Natural killer cell treated with Interleukin-12 subunit alpha and Interleukin-12 subunit beta and Interleukin-15 and Interleukin-18, amount 100 ng/mL, for 72 hours (primary cell): ENCODE measurements at regions not wholly inside any gene's neighbourhood (a gene's known extent, or its start where the extent isn't known, plus 50 kb on each side); places are given as distances from the start of the nearest gene placed in this dataset.
"Not testable (repeated sequence)": the region's sequence is repeated elsewhere in the genome, so short reads cannot be mapped to it uniquely, and the experiment has no call there.

Source experiments
- ATAC-seq, 2 donors: fragments of 150-1000 bp; cut with Tn5 transposase in 1 of 2; sonication (Bioruptor Pico), chemical (Tn5 transposase) in 1 of 2; 2 replicates each; pipeline ENCODE4 v1.10.0; 2021
- DNase-seq: peaks from one replicate; pipeline ENCODE4 v3.0.0; 2022; ENCODE audit warnings: low spot score
- H3K27ac Mint-ChIP-seq, 2 donors: 1 replicate in 1 of 2; 2 replicates in 1 of 2; pipeline ENCODE4 v1.8.0; 2022; ENCODE audit warnings: mixed read lengths in 2 of 2, mild to moderate bottlenecking in 1 of 2, moderate library complexity in 1 of 2
- H3K27me3 Mint-ChIP-seq, 2 donors: 1 replicate in 1 of 2; 2 replicates in 1 of 2; pipeline ENCODE4 v1.8.0; 2022; ENCODE audit warnings: mixed read lengths in 2 of 2
- H3K36me3 Mint-ChIP-seq: one replicate; pipeline ENCODE4 v1.8.0; 2022; ENCODE audit warnings: mixed read lengths
- H3K4me1 Mint-ChIP-seq, 2 donors: 1 replicate in 1 of 2; 2 replicates in 1 of 2; pipeline ENCODE4 v1.8.0; 2022; ENCODE audit warnings: low read depth in 2 of 2, mixed read lengths in 2 of 2, mild to moderate bottlenecking in 1 of 2
- H3K4me3 Mint-ChIP-seq: one replicate; pipeline ENCODE4 v1.8.0; 2022; ENCODE audit warnings: mixed read lengths
- H3K9me3 Mint-ChIP-seq: 2 replicates; pipeline ENCODE4 v1.8.0; 2022; ENCODE audit warnings: mixed read lengths

GRCh38 chr22:49350441-49351121, 477.1 kb downstream of the BRD1 start:
- no peak for ATAC-seq
- peaks cover 10 to 24% of the 10 kb centered on the region in 2 donors for H3K27me3 Mint-ChIP-seq
- no peaks in the 10 kb centered on the region for H3K4me1 Mint-ChIP-seq
- H3K4me3 Mint-ChIP-seq = no peak overlapping the region
- H3K36me3 Mint-ChIP-seq = no peaks in the 10 kb centered on the region
- DNase-seq = no peak
- H3K9me3 Mint-ChIP-seq = no peaks in the 10 kb centered on the region
- no peak overlapping the region for H3K27ac Mint-ChIP-seq

GRCh38 chr22:49349841-49350381, 477.8 kb downstream of the BRD1 start:
- ATAC-seq (peak; percentile 22 to 43), DNase-seq (no peak)
- Mint-ChIP-seq H3K27ac (no peak overlapping the region), H3K4me1 (no peaks in the 10 kb centered on the region), H3K27me3 (peaks cover 8 to 23% of the 10 kb centered on the region in 2 donors), H3K36me3 (no peaks in the 10 kb centered on the region), H3K4me3 (no peak overlapping the region), H3K9me3 (no peaks in the 10 kb centered on the region)

GRCh38 chr22:49349181-49349835, 478.4 kb downstream of the BRD1 start:
- no peaks in the 10 kb centered on the region for H3K4me1 Mint-ChIP-seq
- H3K27ac Mint-ChIP-seq = no peak overlapping the region
- H3K27me3 Mint-ChIP-seq = peaks cover 14 to 22% of the 10 kb centered on the region in 2 donors
- H3K36me3 Mint-ChIP-seq = no peaks in the 10 kb centered on the region
- no peak for ATAC-seq
- no peak overlapping the region for H3K4me3 Mint-ChIP-seq
- DNase-seq = no peak
- H3K9me3 Mint-ChIP-seq = no peaks in the 10 kb centered on the region

GRCh38 chr22:49348631-49349030, 479.0 kb downstream of the BRD1 start:
- H3K36me3 Mint-ChIP-seq = no peaks in the 10 kb centered on the region
- ATAC-seq = no peak
- H3K4me1 Mint-ChIP-seq = no peaks in the 10 kb centered on the region

GRCh38 chr22:49347376-49347775, 480.3 kb downstream of the BRD1 start:
- no peak for ATAC-seq
- H3K27ac Mint-ChIP-seq = no peak overlapping the region

More at GRCh38 chr22:49348631-49349030, 479.0 kb downstream of the BRD1 start:
- Mint-ChIP-seq H3K27me3 (peaks cover 14 to 22% of the 10 kb centered on the region in 2 donors), H3K27ac (no peak overlapping the region), H3K9me3 (no peaks in the 10 kb centered on the region), H3K4me3 (no peak overlapping the region)
- DNase-seq = no peak

GRCh38 chr22:49345896-49346295, 481.8 kb downstream of the BRD1 start:
- Mint-ChIP-seq H3K27me3 (peaks cover 23 to 24% of the 10 kb centered on the region in 2 donors), H3K9me3 (no peaks in the 10 kb centered on the region), H3K4me1 (no peaks in the 10 kb centered on the region), H3K36me3 (no peaks in the 10 kb centered on the region), H3K4me3 (no peak overlapping the region), H3K27ac (no peak overlapping the region)
- DNase-seq (no peak), ATAC-seq (no peak)

More at GRCh38 chr22:49347376-49347775, 480.3 kb downstream of the BRD1 start:
- Mint-ChIP-seq H3K4me1 (no peaks in the 10 kb centered on the region), H3K27me3 (peaks cover 14 to 21% of the 10 kb centered on the region in 2 donors), H3K9me3 (no peaks in the 10 kb centered on the region), H3K36me3 (no peaks in the 10 kb centered on the region), H3K4me3 (no peak overlapping the region)
- DNase-seq = no peak

- H3K27me3 Mint-ChIP-seq = peaks cover 32 to 36% of the 10 kb centered on the region in 2 donors
- ATAC-seq = no peak
- H3K27ac Mint-ChIP-seq = no peak overlapping the region
- H3K4me1 Mint-ChIP-seq = no peaks in the 10 kb centered on the region
- DNase-seq = no peak
- H3K9me3 Mint-ChIP-seq = no peaks in the 10 kb centered on the region
- no peaks in the 10 kb centered on the region for H3K36me3 Mint-ChIP-seq
- no peak overlapping the region for H3K4me3 Mint-ChIP-seq
Observed at GRCh38 chr22:49344656-49345055, 483.0 kb downstream of the BRD1 start.

GRCh38 chr22:49344161-49344560, 483.5 kb downstream of the BRD1 start:
- ATAC-seq (no peak), DNase-seq (no peak)
- Mint-ChIP-seq H3K27me3 (peaks cover 28 to 39% of the 10 kb centered on the region in 2 donors), H3K27ac (no peak overlapping the region), H3K36me3 (no peaks in the 10 kb centered on the region), H3K9me3 (no peaks in the 10 kb centered on the region), H3K4me1 (no peaks in the 10 kb centered on the region), H3K4me3 (no peak overlapping the region)

- H3K27ac Mint-ChIP-seq = no peak overlapping the region
- H3K4me1 Mint-ChIP-seq = no peaks in the 10 kb centered on the region
- ATAC-seq (peak in 1 of 2 donors; percentile 41), DNase-seq (no peak)
- no peak overlapping the region for H3K4me3 Mint-ChIP-seq
- peaks cover 26 to 31% of the 10 kb centered on the region in 2 donors for H3K27me3 Mint-ChIP-seq
- no peaks in the 10 kb centered on the region for H3K9me3 Mint-ChIP-seq
- H3K36me3 Mint-ChIP-seq = no peaks in the 10 kb centered on the region
Observed at GRCh38 chr22:49340406-49340805, 487.3 kb downstream of the BRD1 start.

GRCh38 chr22:49336483-49336882, 491.2 kb downstream of the BRD1 start:
- not testable (repeated sequence) for H3K36me3 Mint-ChIP-seq

GRCh38 chr22:49334976-49335375, 492.7 kb downstream of the BRD1 start:
- H3K4me3 Mint-ChIP-seq = no peak overlapping the region
- H3K27ac Mint-ChIP-seq = no peak overlapping the region
- no peaks in the 10 kb centered on the region for H3K4me1 Mint-ChIP-seq
- DNase-seq = no peak
- ATAC-seq = no peak
- peaks cover 12 to 13% of the 10 kb centered on the region in 2 donors for H3K27me3 Mint-ChIP-seq
- H3K36me3 Mint-ChIP-seq = no peaks in the 10 kb centered on the region
- H3K9me3 Mint-ChIP-seq = no peaks in the 10 kb centered on the region

More at GRCh38 chr22:49336483-49336882, 491.2 kb downstream of the BRD1 start:
- H3K9me3 Mint-ChIP-seq, H3K27ac Mint-ChIP-seq, DNase-seq, ATAC-seq, H3K4me3 Mint-ChIP-seq, H3K4me1 Mint-ChIP-seq: not testable (repeated sequence)
- peaks cover 22 to 28% of the 10 kb centered on the region in 2 donors for H3K27me3 Mint-ChIP-seq

GRCh38 chr22:49334449-49334789, 493.3 kb downstream of the BRD1 start:
- DNase-seq (no peak), ATAC-seq (no peak)
- Mint-ChIP-seq H3K4me3 (no peak overlapping the region), H3K27ac (no peak overlapping the region), H3K36me3 (no peaks in the 10 kb centered on the region), H3K9me3 (no peaks in the 10 kb centered on the region), H3K4me1 (no peaks in the 10 kb centered on the region), H3K27me3 (peaks cover 7 to 12% of the 10 kb centered on the region in 2 donors)

- no peak for DNase-seq
- Mint-ChIP-seq H3K4me3 (no peak overlapping the region), H3K36me3 (no peaks in the 10 kb centered on the region), H3K27me3 (peaks cover 6 to 16% of the 10 kb centered on the region in 2 donors), H3K27ac (no peak overlapping the region), H3K9me3 (no peaks in the 10 kb centered on the region), H3K4me1 (no peaks in the 10 kb centered on the region)
- no peak for ATAC-seq
Observed at GRCh38 chr22:49333206-49333605, 494.5 kb downstream of the BRD1 start.

GRCh38 chr22:49332691-49333090, 495.0 kb downstream of the BRD1 start:
- peaks cover 6 to 15% of the 10 kb centered on the region in 2 donors for H3K27me3 Mint-ChIP-seq
- no peaks in the 10 kb centered on the region for H3K4me1 Mint-ChIP-seq
- no peak for DNase-seq
- no peaks in the 10 kb centered on the region for H3K36me3 Mint-ChIP-seq
- H3K27ac Mint-ChIP-seq = no peak overlapping the region
- no peaks in the 10 kb centered on the region for H3K9me3 Mint-ChIP-seq
- ATAC-seq = no peak
- H3K4me3 Mint-ChIP-seq = no peak overlapping the region
